ENCODE measurements at regions not wholly inside any gene's neighbourhood (a gene's known extent, or its start where the extent isn't known, plus 50 kb on each side); places are given as distances from the start of the nearest gene placed in this dataset.

GRCh38 chr4:157840034-157840433 lies 332.8 kb downstream of the GASK1B start:
- no peak for DNase-seq (ENCODE audit: extremely low read depth, low read depth)
- no peak overlapping the region for H3K4me3 ChIP-seq (replicated peaks; ENCODE audit: low read depth, low read length)
- TF ChIP-seq CTCF (IDR thresholded peaks at IDR 0.05; ENCODE audit: low read depth, low read length, missing control alignments) = no peak

- DNase-seq (ENCODE audit: extremely low read depth, low read depth) = no peak
- no peak overlapping the region for H3K4me3 ChIP-seq (replicated peaks; ENCODE audit: low read depth, low read length)
- TF ChIP-seq CTCF (IDR thresholded peaks at IDR 0.05; ENCODE audit: low read depth, low read length, missing control alignments) = no peak
These were observed 334.5 kb downstream of the GASK1B start for GRCh38 chr4:157838366-157838765.

- H3K4me3 ChIP-seq (replicated peaks; ENCODE audit: low read depth, low read length) = no peak overlapping the region
- no peak for DNase-seq (ENCODE audit: extremely low read depth, low read depth)
- no peak for TF ChIP-seq CTCF (IDR thresholded peaks at IDR 0.05; ENCODE audit: low read depth, low read length, missing control alignments)
These were observed 335.6 kb downstream of the GASK1B start for GRCh38 chr4:157837071-157837703.

GRCh38 chr4:157832596-157832995 lies 340.2 kb downstream of the GASK1B start:
- no peak overlapping the region for H3K4me3 ChIP-seq (replicated peaks; ENCODE audit: low read depth, low read length)
- no peak for DNase-seq (ENCODE audit: extremely low read depth, low read depth)
- TF ChIP-seq CTCF (IDR thresholded peaks at IDR 0.05; ENCODE audit: low read depth, low read length, missing control alignments) = no peak

- no peak for TF ChIP-seq CTCF (IDR thresholded peaks at IDR 0.05; ENCODE audit: low read depth, low read length, missing control alignments)
- DNase-seq (ENCODE audit: extremely low read depth, low read depth) = no peak
- H3K4me3 ChIP-seq (replicated peaks; ENCODE audit: low read depth, low read length) = no peak overlapping the region
These were observed 348.8 kb downstream of the GASK1B start for GRCh38 chr4:157824021-157824420.

- no peak for DNase-seq (ENCODE audit: extremely low read depth, low read depth)
- TF ChIP-seq CTCF (IDR thresholded peaks at IDR 0.05; ENCODE audit: low read depth, low read length, missing control alignments) = no peak
- H3K4me3 ChIP-seq (replicated peaks; ENCODE audit: low read depth, low read length) = no peak overlapping the region
These were observed 351.0 kb downstream of the GASK1B start for GRCh38 chr4:157821814-157822213.

Measured in HFF-Myc (cell line).